ENCODE measurements at regions not wholly inside any gene's neighbourhood (a gene's known extent, or its start where the extent isn't known, plus 50 kb on each side); places are given as distances from the start of the nearest gene placed in this dataset.

GRCh38 chr6:21931641-21932335 lies 338.2 kb downstream of the SOX4 start:
- no peaks in the 10 kb centered on the region for H3K36me3 ChIP-seq (ENCODE audit: control insufficient read depth in 2 of 2, extremely low read depth in 1 of 2, insufficient read depth in 2 of 2, low read length in 2 of 2)
- no peaks in the 10 kb centered on the region for H3K4me1 ChIP-seq (ENCODE audit: control insufficient read depth, extremely low read depth, insufficient read depth, low read length)
- dilution Hi-C loops (cut with MboI; ENCODE audit: extremely low pct_ligation_motif_present, low sequenced_read_pairs) = no loop called here
- no peak overlapping the region for H3K9ac ChIP-seq (ENCODE audit: control insufficient read depth, extremely low read depth, insufficient read depth, low read length)
- no peak for FAIRE-seq
- H3K27ac ChIP-seq (ENCODE audit: control insufficient read depth, insufficient read depth, low read length) = no peak overlapping the region
- H4K20me1 ChIP-seq (ENCODE audit: control insufficient read depth, extremely low read depth, insufficient read depth, low read length) = no peaks in the 10 kb centered on the region
- no peaks in the 10 kb centered on the region for H3K27me3 ChIP-seq (ENCODE audit: control insufficient read depth, extremely low read depth, insufficient read depth, low read length)
- H3K9me1 ChIP-seq (ENCODE audit: control insufficient read depth, extremely low read depth, insufficient read depth, low read length) = no peaks in the 10 kb centered on the region
- H3K4me2 ChIP-seq (ENCODE audit: control insufficient read depth, extremely low read depth, insufficient read depth, low read depth, low read length) = no peak overlapping the region
- no peak for DNase-seq (ENCODE audit: low read depth, low spot score)
- no peak overlapping the region for H3K4me3 ChIP-seq (ENCODE audit: control insufficient read depth in 2 of 3, extremely low read depth in 1 of 3, insufficient read depth in 2 of 3, low read depth in 1 of 3, low read length in 3 of 3)
- no peaks in the 10 kb centered on the region for H3K9me3 ChIP-seq (ENCODE audit: control insufficient read depth, low read depth, low read length)
- no peak for TF ChIP-seq EZH2 (IDR thresholded peaks at IDR 0.05; ENCODE audit: low read length)
- no peak for TF ChIP-seq CTCF (optimal IDR thresholded peaks at IDR 0.05 in 1 of 3, IDR thresholded peaks at IDR 0.05 in 1 of 3, conservative IDR thresholded peaks at IDR 0.05 in 1 of 3; ENCODE audit: extremely low read depth in 1 of 3, insufficient read depth in 2 of 3, low read length in 3 of 3)
- no peaks in the 10 kb centered on the region for H3K79me2 ChIP-seq (ENCODE audit: control insufficient read depth, insufficient read depth, low read length)
- no peak overlapping the region for H2AFZ ChIP-seq (ENCODE audit: control insufficient read depth, low read length)

GRCh38 chr6:21933351-21933750 lies 339.8 kb downstream of the SOX4 start:
- no peak overlapping the region for H3K4me3 ChIP-seq (ENCODE audit: control insufficient read depth in 2 of 3, extremely low read depth in 1 of 3, insufficient read depth in 2 of 3, low read depth in 1 of 3, low read length in 3 of 3)
- H3K4me2 ChIP-seq (ENCODE audit: control insufficient read depth, extremely low read depth, insufficient read depth, low read depth, low read length) = no peak overlapping the region
- no peaks in the 10 kb centered on the region for H3K36me3 ChIP-seq (ENCODE audit: control insufficient read depth in 2 of 2, extremely low read depth in 1 of 2, insufficient read depth in 2 of 2, low read length in 2 of 2)
- no peaks in the 10 kb centered on the region for H4K20me1 ChIP-seq (ENCODE audit: control insufficient read depth, extremely low read depth, insufficient read depth, low read length)
- H3K79me2 ChIP-seq (ENCODE audit: control insufficient read depth, insufficient read depth, low read length) = no peaks in the 10 kb centered on the region
- no peaks in the 10 kb centered on the region for H3K9me1 ChIP-seq (ENCODE audit: control insufficient read depth, extremely low read depth, insufficient read depth, low read length)
- no peaks in the 10 kb centered on the region for H3K4me1 ChIP-seq (ENCODE audit: control insufficient read depth, extremely low read depth, insufficient read depth, low read length)
- H2AFZ ChIP-seq (ENCODE audit: control insufficient read depth, low read length) = no peak overlapping the region
- H3K9ac ChIP-seq (ENCODE audit: control insufficient read depth, extremely low read depth, insufficient read depth, low read length) = no peak overlapping the region
- TF ChIP-seq EZH2 (IDR thresholded peaks at IDR 0.05; ENCODE audit: low read length) = no peak
- no peak for TF ChIP-seq CTCF (optimal IDR thresholded peaks at IDR 0.05 in 1 of 3, IDR thresholded peaks at IDR 0.05 in 1 of 3, conservative IDR thresholded peaks at IDR 0.05 in 1 of 3; ENCODE audit: extremely low read depth in 1 of 3, insufficient read depth in 2 of 3, low read length in 3 of 3)
- FAIRE-seq (no peak), DNase-seq (ENCODE audit: low read depth, low spot score) (no peak)
- H3K27ac ChIP-seq (ENCODE audit: control insufficient read depth, insufficient read depth, low read length) = no peak overlapping the region
- dilution Hi-C loops (cut with MboI; ENCODE audit: extremely low pct_ligation_motif_present, low sequenced_read_pairs) = no loop called here
- no peaks in the 10 kb centered on the region for H3K9me3 ChIP-seq (ENCODE audit: control insufficient read depth, low read depth, low read length)
- H3K27me3 ChIP-seq (ENCODE audit: control insufficient read depth, extremely low read depth, insufficient read depth, low read length) = no peaks in the 10 kb centered on the region

Measured in keratinocyte (primary cell).